ENCODE measurements at regions not wholly inside any gene's neighbourhood (a gene's known extent, or its start where the extent isn't known, plus 50 kb on each side); places are given as distances from the start of the nearest gene placed in this dataset.

GRCh38 chr4:183808097-183808456 is 97.0 kb upstream of the STOX2 start:
- no peak for TF ChIP-seq EZH2 (IDR thresholded peaks at IDR 0.05; ENCODE audit: insufficient read depth, poor library complexity, severe bottlenecking)
- TF ChIP-seq EZH2phosphoT487 (IDR thresholded peaks at IDR 0.05; ENCODE audit: insufficient read depth, low read depth) = no peak

Data from GM23248 (cell line).